OCI-LY7 (cell line): ENCODE measurements at regions not wholly inside any gene's neighbourhood (a gene's known extent, or its start where the extent isn't known, plus 50 kb on each side); places are given as distances from the start of the nearest gene placed in this dataset.

Source experiments
- EZH2phosphoT487 ChIP-seq: fragments of 200-600 bp; sonication (generic); IDR thresholded peaks from 2 replicates; pipeline ENCODE4 v1.6.1; 2018; ENCODE audit warnings: low read depth, borderline replicate concordance, mild to moderate bottlenecking, mixed run types, antibody characterized with exemption, low read length, moderate library complexity, mixed read lengths
- TF ChIP-seq, protein P1 (sequence below): fragments of 200-600 bp; sonication (generic); conservative IDR thresholded peaks from 2 replicates; pipeline ENCODE4 v1.5.1; 2014; ENCODE audit warnings: mild to moderate bottlenecking, antibody characterized with exemption, low read length, moderate library complexity, mixed read lengths

DNA sequence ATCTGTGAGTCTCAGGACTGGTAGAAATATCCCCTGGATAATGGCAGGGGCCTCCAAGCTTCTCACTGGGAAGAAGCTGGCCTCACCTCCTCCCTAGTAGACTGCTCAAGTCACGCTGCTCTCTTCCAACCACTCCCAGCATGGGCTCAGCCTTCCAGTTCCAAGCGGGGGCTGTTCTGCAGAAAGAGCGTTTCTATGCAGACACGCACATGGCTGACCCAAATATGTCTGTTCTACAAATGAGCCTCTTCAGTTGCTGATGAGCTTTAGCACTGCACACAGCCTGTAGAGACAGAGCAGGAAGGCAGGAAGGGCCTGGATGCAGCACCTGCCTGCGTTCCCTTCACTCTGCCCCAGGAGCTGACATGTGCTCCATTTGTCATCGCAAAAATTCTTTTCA is 523.9 kb upstream of the MGMT start:
- TF ChIP-seq, protein P1, sequence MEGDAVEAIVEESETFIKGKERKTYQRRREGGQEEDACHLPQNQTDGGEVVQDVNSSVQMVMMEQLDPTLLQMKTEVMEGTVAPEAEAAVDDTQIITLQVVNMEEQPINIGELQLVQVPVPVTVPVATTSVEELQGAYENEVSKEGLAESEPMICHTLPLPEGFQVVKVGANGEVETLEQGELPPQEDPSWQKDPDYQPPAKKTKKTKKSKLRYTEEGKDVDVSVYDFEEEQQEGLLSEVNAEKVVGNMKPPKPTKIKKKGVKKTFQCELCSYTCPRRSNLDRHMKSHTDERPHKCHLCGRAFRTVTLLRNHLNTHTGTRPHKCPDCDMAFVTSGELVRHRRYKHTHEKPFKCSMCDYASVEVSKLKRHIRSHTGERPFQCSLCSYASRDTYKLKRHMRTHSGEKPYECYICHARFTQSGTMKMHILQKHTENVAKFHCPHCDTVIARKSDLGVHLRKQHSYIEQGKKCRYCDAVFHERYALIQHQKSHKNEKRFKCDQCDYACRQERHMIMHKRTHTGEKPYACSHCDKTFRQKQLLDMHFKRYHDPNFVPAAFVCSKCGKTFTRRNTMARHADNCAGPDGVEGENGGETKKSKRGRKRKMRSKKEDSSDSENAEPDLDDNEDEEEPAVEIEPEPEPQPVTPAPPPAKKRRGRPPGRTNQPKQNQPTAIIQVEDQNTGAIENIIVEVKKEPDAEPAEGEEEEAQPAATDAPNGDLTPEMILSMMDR = no peak
- no peak for TF ChIP-seq EZH2phosphoT487
